OCI-LY1 (cell line): ENCODE measurements at regions not wholly inside any gene's neighbourhood (a gene's known extent, or its start where the extent isn't known, plus 50 kb on each side); places are given as distances from the start of the nearest gene placed in this dataset.

Experiments
- EZH2 ChIP-seq: fragments of 200-600 bp; sonication (generic), shearing (Covaris generic); IDR thresholded peaks from 2 replicates; pipeline ENCODE4 v1.8.0; 2017; ENCODE audit warnings: borderline replicate concordance, mixed run types, mild to moderate bottlenecking, antibody characterized with exemption, low read length, moderate library complexity, mixed read lengths
- TF ChIP-seq, protein P1 (sequence below): fragments of 200-600 bp; sonication (generic), shearing (Covaris generic); IDR thresholded peaks from 2 replicates; pipeline ENCODE4 v1.5.1; 2017; ENCODE audit warnings: mild to moderate bottlenecking, antibody characterized with exemption, low read length, moderate library complexity, mixed read lengths

DNA sequence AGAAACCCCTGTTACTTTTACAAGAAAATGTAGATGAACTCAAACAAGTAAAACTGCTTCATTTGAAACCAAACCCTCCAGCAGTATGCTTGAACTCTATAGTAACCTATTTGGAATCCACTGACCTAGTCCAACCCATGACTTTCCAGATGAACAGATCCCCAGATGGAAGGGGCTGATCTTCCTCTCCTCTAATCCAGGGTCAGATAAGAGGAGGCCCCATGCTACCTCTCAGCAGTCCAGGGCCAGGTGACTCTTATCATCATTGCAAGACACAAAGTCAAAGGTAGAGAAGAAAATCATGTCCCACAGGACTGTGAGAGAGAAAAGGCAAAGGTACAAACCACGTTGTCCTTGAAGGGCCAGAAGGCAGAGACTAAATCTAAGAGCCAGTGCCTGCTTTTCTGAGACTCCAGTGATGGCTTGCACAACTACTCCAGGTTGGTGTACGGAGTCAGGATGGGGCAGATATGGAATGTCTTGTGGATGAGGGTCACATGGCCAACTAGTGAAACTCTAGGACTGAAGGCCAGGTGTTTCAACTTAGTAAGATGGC lies 81.4 kb upstream of the MYLIP start:
- TF ChIP-seq, protein P1, sequence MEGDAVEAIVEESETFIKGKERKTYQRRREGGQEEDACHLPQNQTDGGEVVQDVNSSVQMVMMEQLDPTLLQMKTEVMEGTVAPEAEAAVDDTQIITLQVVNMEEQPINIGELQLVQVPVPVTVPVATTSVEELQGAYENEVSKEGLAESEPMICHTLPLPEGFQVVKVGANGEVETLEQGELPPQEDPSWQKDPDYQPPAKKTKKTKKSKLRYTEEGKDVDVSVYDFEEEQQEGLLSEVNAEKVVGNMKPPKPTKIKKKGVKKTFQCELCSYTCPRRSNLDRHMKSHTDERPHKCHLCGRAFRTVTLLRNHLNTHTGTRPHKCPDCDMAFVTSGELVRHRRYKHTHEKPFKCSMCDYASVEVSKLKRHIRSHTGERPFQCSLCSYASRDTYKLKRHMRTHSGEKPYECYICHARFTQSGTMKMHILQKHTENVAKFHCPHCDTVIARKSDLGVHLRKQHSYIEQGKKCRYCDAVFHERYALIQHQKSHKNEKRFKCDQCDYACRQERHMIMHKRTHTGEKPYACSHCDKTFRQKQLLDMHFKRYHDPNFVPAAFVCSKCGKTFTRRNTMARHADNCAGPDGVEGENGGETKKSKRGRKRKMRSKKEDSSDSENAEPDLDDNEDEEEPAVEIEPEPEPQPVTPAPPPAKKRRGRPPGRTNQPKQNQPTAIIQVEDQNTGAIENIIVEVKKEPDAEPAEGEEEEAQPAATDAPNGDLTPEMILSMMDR: no peak
- TF ChIP-seq EZH2: no peak
